ENCODE measurements at regions not wholly inside any gene's neighbourhood (a gene's known extent, or its start where the extent isn't known, plus 50 kb on each side); places are given as distances from the start of the nearest gene placed in this dataset.

GRCh38 chr18:71899707-71900472, 644.3 kb downstream of the CBLN2 start:
- DNase-seq (ENCODE audit: low read depth in 2 of 2): no peak

- no peak for DNase-seq (ENCODE audit: low read depth in 2 of 2)
Observed at GRCh38 chr18:71899183-71899582, 645.0 kb downstream of the CBLN2 start.

GRCh38 chr18:71887509-71887908, 656.6 kb downstream of the CBLN2 start:
- DNase-seq (ENCODE audit: low read depth in 2 of 2): no peak

GRCh38 chr18:71878226-71878625, 665.9 kb downstream of the CBLN2 start:
- no peak for DNase-seq (ENCODE audit: low read depth in 2 of 2)

- no peak for DNase-seq (ENCODE audit: low read depth in 2 of 2)
Observed at GRCh38 chr18:71873695-71874094, 670.4 kb downstream of the CBLN2 start.

GRCh38 chr18:71865888-71866287, 678.3 kb downstream of the CBLN2 start:
- no peak for DNase-seq (ENCODE audit: low read depth in 2 of 2)

- DNase-seq (ENCODE audit: low read depth in 2 of 2): no peak
Observed at GRCh38 chr18:71850602-71851001, 693.5 kb downstream of the CBLN2 start.

GRCh38 chr18:71849407-71849806, 694.7 kb downstream of the CBLN2 start:
- no peak for DNase-seq (ENCODE audit: low read depth in 2 of 2)

- no peak for DNase-seq (ENCODE audit: low read depth in 2 of 2)
Observed at GRCh38 chr18:71846716-71847115, 697.4 kb downstream of the CBLN2 start.

- no peak for DNase-seq (ENCODE audit: low read depth in 2 of 2)
Observed at GRCh38 chr18:71844814-71845213, 699.3 kb downstream of the CBLN2 start.

- no peak for DNase-seq (ENCODE audit: low read depth in 2 of 2)
Observed at GRCh38 chr18:71842666-71843065, 701.5 kb downstream of the CBLN2 start.

- DNase-seq (ENCODE audit: low read depth in 2 of 2): no peak
Observed at GRCh38 chr18:71837547-71837946, 706.6 kb downstream of the CBLN2 start.

GRCh38 chr18:71832946-71833617, 711.1 kb downstream of the CBLN2 start:
- DNase-seq (ENCODE audit: low read depth in 2 of 2): no peak

- DNase-seq (ENCODE audit: low read depth in 2 of 2): no peak
Observed at GRCh38 chr18:71831039-71831438, 713.1 kb downstream of the CBLN2 start.

GRCh38 chr18:71827301-71827700, 716.8 kb downstream of the CBLN2 start:
- no peak for DNase-seq (ENCODE audit: low read depth in 2 of 2)

- DNase-seq (ENCODE audit: low read depth in 2 of 2): no peak
Observed at GRCh38 chr18:71815305-71815704, 728.8 kb downstream of the CBLN2 start.

GRCh38 chr18:71809711-71810110, 734.4 kb downstream of the CBLN2 start:
- DNase-seq (ENCODE audit: low read depth in 2 of 2): no peak

GRCh38 chr18:71808616-71809015, 735.5 kb downstream of the CBLN2 start:
- no peak for DNase-seq (ENCODE audit: low read depth in 2 of 2)

- DNase-seq (ENCODE audit: low read depth in 2 of 2): no peak
Observed at GRCh38 chr18:71807586-71807985, 736.6 kb downstream of the CBLN2 start.

GRCh38 chr18:71798986-71799673, 745.0 kb downstream of the CBLN2 start:
- no peak for DNase-seq (ENCODE audit: low read depth in 2 of 2)

GRCh38 chr18:71797554-71797953, 746.6 kb downstream of the CBLN2 start:
- DNase-seq (ENCODE audit: low read depth in 2 of 2): no peak

- DNase-seq (ENCODE audit: low read depth in 2 of 2): no peak
Observed at GRCh38 chr18:71784777-71785176, 759.4 kb downstream of the CBLN2 start.

- DNase-seq (ENCODE audit: low read depth in 2 of 2): no peak
Observed at GRCh38 chr18:71760541-71760940, 783.6 kb downstream of the CBLN2 start.

Measured in activated CD8-positive, alpha-beta memory T cell treated with anti-CD3 and anti-CD28 coated beads for 4 hours (primary cell).